ENCODE measurements at regions not wholly inside any gene's neighbourhood (a gene's known extent, or its start where the extent isn't known, plus 50 kb on each side); places are given as distances from the start of the nearest gene placed in this dataset.

- Histone ChIP-seq H3K23ac (ENCODE audit: low read length) (no peak overlapping the region), H2AFZ (ENCODE audit: insufficient read depth, low read length, poor library complexity) (no peak overlapping the region), H3K14ac (ENCODE audit: low read length) (no peak overlapping the region), H3K79me1 (ENCODE audit: low read length) (no peaks in the 10 kb centered on the region), H2AK5ac (ENCODE audit: low read length) (no peak overlapping the region), H3K4me1 (ENCODE audit: control insufficient read depth in 1 of 2, insufficient read depth in 2 of 2, low read length in 2 of 2) (no peaks in the 10 kb centered on the region), H3K4ac (ENCODE audit: low read depth, low read length) (no peak overlapping the region), H4K91ac (ENCODE audit: low read depth, low read length) (no peak overlapping the region), H3K9me3 (ENCODE audit: insufficient read depth, low read depth, low read length) (no peaks in the 10 kb centered on the region), H3K27me3 (ENCODE audit: insufficient read depth, low read length) (no peaks in the 10 kb centered on the region), H3K4me3 (ENCODE audit: low read depth, low read length) (no peak overlapping the region), H3K4me2 (ENCODE audit: low read length) (no peak overlapping the region), H3K9ac (ENCODE audit: low read length) (no peak overlapping the region), H3K36me3 (ENCODE audit: control insufficient read depth in 1 of 2, insufficient read depth in 2 of 2, low read length in 2 of 2) (no peaks in the 10 kb centered on the region), H3K79me2 (ENCODE audit: control insufficient read depth, insufficient read depth, low read length, poor library complexity) (no peaks in the 10 kb centered on the region), H4K12ac (ENCODE audit: low read depth, low read length) (no peak overlapping the region), H2BK120ac (ENCODE audit: insufficient read depth, low read length, poor library complexity) (no peak overlapping the region), H2BK5ac (ENCODE audit: low read depth, low read length, poor library complexity) (no peak overlapping the region), H3K18ac (ENCODE audit: low read length) (no peak overlapping the region), H4K8ac (ENCODE audit: low read depth, low read length) (no peak overlapping the region), H3K27ac (ENCODE audit: low read depth, low read length) (no peak overlapping the region), H2BK12ac (ENCODE audit: low read length) (no peak overlapping the region)
- DNase-seq, result no peak
- WGBS (ENCODE audit: extremely low coverage, insufficient coverage, insufficient read length), result no CpG with 5 or more reads among the region's 4 CpGs
Observed at GRCh38 chr4:176563591-176563990, 229.1 kb downstream of the VEGFC start.

GRCh38 chr4:176565049-176565448 is 227.7 kb downstream of the VEGFC start:
- no peak overlapping the region for H3K23ac ChIP-seq (ENCODE audit: low read length)
- H3K4me1 ChIP-seq (ENCODE audit: control insufficient read depth in 1 of 2, insufficient read depth in 2 of 2, low read length in 2 of 2), result no peaks in the 10 kb centered on the region
- DNase-seq, result no peak
- no peak overlapping the region for H2AFZ ChIP-seq (ENCODE audit: insufficient read depth, low read length, poor library complexity)
- no peak overlapping the region for H3K14ac ChIP-seq (ENCODE audit: low read length)
- no peak overlapping the region for H2AK5ac ChIP-seq (ENCODE audit: low read length)
- no peak overlapping the region for H4K12ac ChIP-seq (ENCODE audit: low read depth, low read length)
- no peak overlapping the region for H4K8ac ChIP-seq (ENCODE audit: low read depth, low read length)
- no peak overlapping the region for H3K27ac ChIP-seq (ENCODE audit: low read depth, low read length)
- no peak overlapping the region for H3K4me3 ChIP-seq (ENCODE audit: low read depth, low read length)
- H3K4me2 ChIP-seq (ENCODE audit: low read length), result no peak overlapping the region
- no peaks in the 10 kb centered on the region for H3K79me1 ChIP-seq (ENCODE audit: low read length)
- no peak overlapping the region for H4K91ac ChIP-seq (ENCODE audit: low read depth, low read length)
- H2BK120ac ChIP-seq (ENCODE audit: insufficient read depth, low read length, poor library complexity), result no peak overlapping the region
- no peaks in the 10 kb centered on the region for H3K9me3 ChIP-seq (ENCODE audit: insufficient read depth, low read depth, low read length)
- no peak overlapping the region for H2BK12ac ChIP-seq (ENCODE audit: low read length)
- no peak overlapping the region for H2BK5ac ChIP-seq (ENCODE audit: low read depth, low read length, poor library complexity)
- H3K36me3 ChIP-seq (ENCODE audit: control insufficient read depth in 1 of 2, insufficient read depth in 2 of 2, low read length in 2 of 2), result no peaks in the 10 kb centered on the region
- H3K27me3 ChIP-seq (ENCODE audit: insufficient read depth, low read length), result no peaks in the 10 kb centered on the region
- no peak overlapping the region for H3K4ac ChIP-seq (ENCODE audit: low read depth, low read length)
- no peak overlapping the region for H3K18ac ChIP-seq (ENCODE audit: low read length)
- H3K79me2 ChIP-seq (ENCODE audit: control insufficient read depth, insufficient read depth, low read length, poor library complexity), result no peaks in the 10 kb centered on the region
- WGBS (ENCODE audit: extremely low coverage, insufficient coverage, insufficient read length), result no CpG with 5 or more reads among the region's 2 CpGs
- no peak overlapping the region for H3K9ac ChIP-seq (ENCODE audit: low read length)

GRCh38 chr4:176566769-176567168 is 226.0 kb downstream of the VEGFC start:
- no peak overlapping the region for H3K27ac ChIP-seq (ENCODE audit: low read depth, low read length)
- no CpG with 5 or more reads among the region's 3 CpGs for WGBS (ENCODE audit: extremely low coverage, insufficient coverage, insufficient read length)

GRCh38 chr4:176568238-176568637 is 224.5 kb downstream of the VEGFC start:
- no peak overlapping the region for H2AFZ ChIP-seq (ENCODE audit: insufficient read depth, low read length, poor library complexity)

More at GRCh38 chr4:176566769-176567168, 226.0 kb downstream of the VEGFC start:
- Histone ChIP-seq H2AK5ac (ENCODE audit: low read length) (no peak overlapping the region), H3K36me3 (ENCODE audit: control insufficient read depth in 1 of 2, insufficient read depth in 2 of 2, low read length in 2 of 2) (no peaks in the 10 kb centered on the region), H3K23ac (ENCODE audit: low read length) (no peak overlapping the region), H3K79me2 (ENCODE audit: control insufficient read depth, insufficient read depth, low read length, poor library complexity) (no peaks in the 10 kb centered on the region), H3K4ac (ENCODE audit: low read depth, low read length) (no peak overlapping the region), H3K14ac (ENCODE audit: low read length) (no peak overlapping the region), H3K4me3 (ENCODE audit: low read depth, low read length) (no peak overlapping the region), H4K91ac (ENCODE audit: low read depth, low read length) (no peak overlapping the region), H2AFZ (ENCODE audit: insufficient read depth, low read length, poor library complexity) (no peak overlapping the region), H3K27me3 (ENCODE audit: insufficient read depth, low read length) (no peaks in the 10 kb centered on the region), H3K4me1 (ENCODE audit: control insufficient read depth in 1 of 2, insufficient read depth in 2 of 2, low read length in 2 of 2) (no peaks in the 10 kb centered on the region), H4K8ac (ENCODE audit: low read depth, low read length) (no peak overlapping the region), H3K79me1 (ENCODE audit: low read length) (no peaks in the 10 kb centered on the region), H2BK12ac (ENCODE audit: low read length) (no peak overlapping the region), H2BK5ac (ENCODE audit: low read depth, low read length, poor library complexity) (no peak overlapping the region), H3K4me2 (ENCODE audit: low read length) (no peak overlapping the region), H3K9ac (ENCODE audit: low read length) (no peak overlapping the region), H3K9me3 (ENCODE audit: insufficient read depth, low read depth, low read length) (no peaks in the 10 kb centered on the region), H4K12ac (ENCODE audit: low read depth, low read length) (no peak overlapping the region), H3K18ac (ENCODE audit: low read length) (no peak overlapping the region), H2BK120ac (ENCODE audit: insufficient read depth, low read length, poor library complexity) (no peak overlapping the region)
- DNase-seq, result no peak

More at GRCh38 chr4:176568238-176568637, 224.5 kb downstream of the VEGFC start:
- no peaks in the 10 kb centered on the region for H3K9me3 ChIP-seq (ENCODE audit: insufficient read depth, low read depth, low read length)
- no peak overlapping the region for H2BK5ac ChIP-seq (ENCODE audit: low read depth, low read length, poor library complexity)
- H3K27ac ChIP-seq (ENCODE audit: low read depth, low read length), result no peak overlapping the region
- no CpG with 5 or more reads among the region's 4 CpGs for WGBS (ENCODE audit: extremely low coverage, insufficient coverage, insufficient read length)
- H3K23ac ChIP-seq (ENCODE audit: low read length), result no peak overlapping the region
- no peak overlapping the region for H3K9ac ChIP-seq (ENCODE audit: low read length)
- H4K8ac ChIP-seq (ENCODE audit: low read depth, low read length), result no peak overlapping the region
- no peak overlapping the region for H2BK120ac ChIP-seq (ENCODE audit: insufficient read depth, low read length, poor library complexity)
- no peaks in the 10 kb centered on the region for H3K79me2 ChIP-seq (ENCODE audit: control insufficient read depth, insufficient read depth, low read length, poor library complexity)
- no peak overlapping the region for H3K4ac ChIP-seq (ENCODE audit: low read depth, low read length)
- no peak overlapping the region for H3K4me2 ChIP-seq (ENCODE audit: low read length)
- H3K14ac ChIP-seq (ENCODE audit: low read length), result no peak overlapping the region
- no peaks in the 10 kb centered on the region for H3K36me3 ChIP-seq (ENCODE audit: control insufficient read depth in 1 of 2, insufficient read depth in 2 of 2, low read length in 2 of 2)
- no peak overlapping the region for H4K91ac ChIP-seq (ENCODE audit: low read depth, low read length)
- no peaks in the 10 kb centered on the region for H3K27me3 ChIP-seq (ENCODE audit: insufficient read depth, low read length)
- no peaks in the 10 kb centered on the region for H3K79me1 ChIP-seq (ENCODE audit: low read length)
- H4K12ac ChIP-seq (ENCODE audit: low read depth, low read length), result no peak overlapping the region
- no peak overlapping the region for H2AK5ac ChIP-seq (ENCODE audit: low read length)
- H3K4me1 ChIP-seq (ENCODE audit: control insufficient read depth in 1 of 2, insufficient read depth in 2 of 2, low read length in 2 of 2), result no peaks in the 10 kb centered on the region
- no peak overlapping the region for H2BK12ac ChIP-seq (ENCODE audit: low read length)
- no peak overlapping the region for H3K4me3 ChIP-seq (ENCODE audit: low read depth, low read length)
- DNase-seq, result no peak
- H3K18ac ChIP-seq (ENCODE audit: low read length), result no peak overlapping the region
